GM12878 (cell line): ENCODE measurements at regions not wholly inside any gene's neighbourhood (a gene's known extent, or its start where the extent isn't known, plus 50 kb on each side); places are given as distances from the start of the nearest gene placed in this dataset.

ENCODE experiments used
- CBX3 ChIP-seq: fragments of 200-600 bp; sonication (generic); IDR thresholded peaks from 2 replicates; pipeline ENCODE4 v1.6.1; 2016; ENCODE audit warnings: low read depth, borderline replicate concordance
- CBX5 ChIP-seq: sonication (generic); IDR thresholded peaks from 2 replicates; pipeline ENCODE4 v1.6.1; 2016; ENCODE audit warnings: low read depth, moderate library complexity, mild to moderate bottlenecking, inconsistent platforms
- CREM ChIP-seq: IDR thresholded peaks from 2 replicates; pipeline ENCODE4 v1.6.1; 2014; ENCODE audit warnings: antibody characterized with exemption, low read depth
- EED ChIP-seq: sonication (generic); IDR thresholded peaks from 2 replicates; pipeline ENCODE4 v1.6.1; 2016; ENCODE audit warnings: antibody characterized with exemption, low read depth
- ETV6 ChIP-seq, 2 experiments: fragments of 450-650 bp in 1 of 2; IDR thresholded peaks in 1 of 2; conservative IDR thresholded peaks in 1 of 2; 2 replicates each; pipeline ENCODE4 v1.6.1; 2014; ENCODE audit warnings: antibody characterized with exemption in 1 of 2, borderline replicate concordance in 1 of 2, low read depth in 1 of 2, mild to moderate bottlenecking in 1 of 2, moderate library complexity in 1 of 2
- IKZF1 ChIP-seq: fragments of 450-650 bp; conservative IDR thresholded peaks from 2 replicates; pipeline ENCODE4 v1.6.1; 2017; ENCODE audit warnings: antibody characterized with exemption, mild to moderate bottlenecking
- IKZF2 ChIP-seq, 2 experiments: fragments of 450-650 bp; IDR thresholded peaks; 2 replicates each; pipeline ENCODE4 v1.6.1; 2017; ENCODE audit warnings: mild to moderate bottlenecking in 2 of 2, moderate library complexity in 2 of 2
- KAT2A ChIP-seq: conservative IDR thresholded peaks from 2 replicates; pipeline ENCODE4 v1.6.1; 2011; ENCODE audit warnings: low read depth, low read length; ENCODE audit not compliant: control insufficient read depth
- NFXL1 ChIP-seq: fragments of 450-650 bp; IDR thresholded peaks from 2 replicates; pipeline ENCODE4 v1.6.1; 2017; ENCODE audit warnings: antibody characterized with exemption, mild to moderate bottlenecking, borderline replicate concordance
- NFYA ChIP-seq: IDR thresholded peaks from 2 replicates; pipeline ENCODE4 v1.6.1; 2011; ENCODE audit warnings: low read depth, mild to moderate bottlenecking, low read length, improper control_type of control experiment, borderline replicate concordance
- PAX5 ChIP-seq: IDR thresholded peaks from 2 replicates; pipeline ENCODE4 v1.6.1; 2011; ENCODE audit warnings: low read depth, low read length, borderline replicate concordance
- PBX3 ChIP-seq: IDR thresholded peaks from 2 replicates; pipeline ENCODE4 v1.6.1; 2011; ENCODE audit warnings: mild to moderate bottlenecking, low read depth, low read length, moderate library complexity; ENCODE audit not compliant: insufficient replicate concordance
- RAD21 ChIP-seq: IDR thresholded peaks from 2 replicates; pipeline ENCODE4 v1.6.1; 2011; ENCODE audit warnings: mild to moderate bottlenecking, low read depth, low read length, moderate library complexity; ENCODE audit not compliant: insufficient read depth
- RCOR1 ChIP-seq: conservative IDR thresholded peaks from 2 replicates; pipeline ENCODE4 v1.6.1; 2012; ENCODE audit warnings: low read depth, low read length, improper control_type of control experiment
- REST ChIP-seq: IDR thresholded peaks from 2 replicates; pipeline ENCODE4 v1.6.1; 2012; ENCODE audit warnings: mild to moderate bottlenecking, low read depth, low read length
- SIN3A ChIP-seq: IDR thresholded peaks from 2 replicates; pipeline ENCODE4 v1.6.1; 2012; ENCODE audit warnings: low read depth, low read length, improper control_type of control experiment
- SP1 ChIP-seq: IDR thresholded peaks from one replicate; pipeline ENCODE4 v1.6.1; 2011; ENCODE audit warnings: low read depth, low read length
- SREBF1 ChIP-seq: IDR thresholded peaks from 2 replicates; pipeline ENCODE4 v1.6.1; 2012; ENCODE audit warnings: mild to moderate bottlenecking, low read length
- STAT1 ChIP-seq: fragments of 450-650 bp; conservative IDR thresholded peaks from 2 replicates; pipeline ENCODE4 v1.6.1; 2014; ENCODE audit warnings: antibody characterized with exemption, mild to moderate bottlenecking
- TBL1XR1 ChIP-seq: IDR thresholded peaks from 2 replicates; pipeline ENCODE4 v1.6.1; 2012; ENCODE audit warnings: low read depth, low read length, improper control_type of control experiment
- TCF12 ChIP-seq: IDR thresholded peaks from 2 replicates; pipeline ENCODE4 v1.6.1; 2011; ENCODE audit warnings: low read depth, mild to moderate bottlenecking, low read length
- YBX1 ChIP-seq: fragments of 450-650 bp; IDR thresholded peaks from 2 replicates; pipeline ENCODE4 v1.6.1; 2016; ENCODE audit warnings: antibody characterized with exemption
- TF ChIP-seq, protein P1 (sequence below), 3 experiments: IDR thresholded peaks in 2 of 3; conservative IDR thresholded peaks in 1 of 3; 2 replicates each; pipeline ENCODE4 v1.5.1; 2011; ENCODE audit warnings: low read depth in 3 of 3, low read length in 3 of 3, mild to moderate bottlenecking in 3 of 3, control low read depth in 2 of 3, moderate library complexity in 2 of 3, inconsistent platforms in 1 of 3, mixed read lengths in 1 of 3; ENCODE audit not compliant: control insufficient read depth in 2 of 3, insufficient read depth in 1 of 3; ENCODE audit errors: extremely low read depth in 1 of 3
- TF ChIP-seq, protein P2 (sequence below): IDR thresholded peaks from 2 replicates; pipeline ENCODE4 v1.6.1; 2012; ENCODE audit warnings: low read depth, low read length, improper control_type of control experiment

GRCh38 chr14:71555654-71556559 lies 376.3 kb upstream of the RGS6 start (continued):
- TF ChIP-seq ETV6 (conservative IDR thresholded peaks at IDR 0.05 in 1 of 2, IDR thresholded peaks at IDR 0.05 in 1 of 2; ENCODE audit: borderline replicate concordance in 1 of 2, low read depth in 1 of 2) (peak in 1 of 2 experiments; percentile 81; a peak in 1 of 4 replicates), NFXL1 (no peak), CBX3 (no peak), IKZF2 (IDR thresholded peaks at IDR 0.05) (peak; percentile 94), CREM (peak; percentile 67), REST (0 out of 2 replicates have a peak, but pooled peaks have one; percentile 15), RAD21 (peak; percentile 24; the same call in 1 of the 2 replicates), TBL1XR1 (peak; percentile 89), EED (peak; percentile 50; the same call in 1 of the 2 replicates), NFYA (no peak), CBX5 (peak; percentile 65; the same call in 1 of the 2 replicates), IKZF1 (peak; percentile 90), SP1 (peak; percentile 51), PBX3 (peak; percentile 92), PAX5 (peak; percentile 56; the same call in 1 of the 2 replicates), STAT1 (no peak), TCF12 (peak; percentile 82; the same call in 1 of the 2 replicates), YBX1 (no peak), RCOR1 (0 out of 2 replicates have a peak, but pooled peaks have one; percentile 65), KAT2A (no peak), SIN3A (no peak), SREBF1 (peak; percentile 7; the same call in 1 of the 2 replicates)
- TF ChIP-seq, protein P1, sequence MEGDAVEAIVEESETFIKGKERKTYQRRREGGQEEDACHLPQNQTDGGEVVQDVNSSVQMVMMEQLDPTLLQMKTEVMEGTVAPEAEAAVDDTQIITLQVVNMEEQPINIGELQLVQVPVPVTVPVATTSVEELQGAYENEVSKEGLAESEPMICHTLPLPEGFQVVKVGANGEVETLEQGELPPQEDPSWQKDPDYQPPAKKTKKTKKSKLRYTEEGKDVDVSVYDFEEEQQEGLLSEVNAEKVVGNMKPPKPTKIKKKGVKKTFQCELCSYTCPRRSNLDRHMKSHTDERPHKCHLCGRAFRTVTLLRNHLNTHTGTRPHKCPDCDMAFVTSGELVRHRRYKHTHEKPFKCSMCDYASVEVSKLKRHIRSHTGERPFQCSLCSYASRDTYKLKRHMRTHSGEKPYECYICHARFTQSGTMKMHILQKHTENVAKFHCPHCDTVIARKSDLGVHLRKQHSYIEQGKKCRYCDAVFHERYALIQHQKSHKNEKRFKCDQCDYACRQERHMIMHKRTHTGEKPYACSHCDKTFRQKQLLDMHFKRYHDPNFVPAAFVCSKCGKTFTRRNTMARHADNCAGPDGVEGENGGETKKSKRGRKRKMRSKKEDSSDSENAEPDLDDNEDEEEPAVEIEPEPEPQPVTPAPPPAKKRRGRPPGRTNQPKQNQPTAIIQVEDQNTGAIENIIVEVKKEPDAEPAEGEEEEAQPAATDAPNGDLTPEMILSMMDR (IDR thresholded peaks at IDR 0.05 in 2 of 3, conservative IDR thresholded peaks at IDR 0.05 in 1 of 3; ENCODE audit: control insufficient read depth in 2 of 3, extremely low read depth in 1 of 3, insufficient read depth in 1 of 3, low read depth in 3 of 3, low read length in 3 of 3), result no peak
- TF ChIP-seq, protein P2, sequence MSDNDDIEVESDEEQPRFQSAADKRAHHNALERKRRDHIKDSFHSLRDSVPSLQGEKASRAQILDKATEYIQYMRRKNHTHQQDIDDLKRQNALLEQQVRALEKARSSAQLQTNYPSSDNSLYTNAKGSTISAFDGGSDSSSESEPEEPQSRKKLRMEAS, result peak; percentile 49
